WTC11 (cell line): ENCODE measurements at regions not wholly inside any gene's neighbourhood (a gene's known extent, or its start where the extent isn't known, plus 50 kb on each side); places are given as distances from the start of the nearest gene placed in this dataset.

Experiments
- CREM ChIP-seq: sonication (generic); formaldehyde crosslinking; IDR thresholded peaks from 2 replicates; pipeline ENCODE4 v1.8.1; 2022; ENCODE audit warnings: mild to moderate bottlenecking, missing genetic modification reagents, moderate library complexity
- ELF4 ChIP-seq: sonication (generic); formaldehyde crosslinking; IDR thresholded peaks from 2 replicates; pipeline ENCODE4 v1.8.1; 2022; ENCODE audit warnings: low read depth, mild to moderate bottlenecking, moderate library complexity, missing genetic modification reagents
- GABPB1 ChIP-seq: sonication (generic); formaldehyde crosslinking; IDR thresholded peaks from 2 replicates; pipeline ENCODE4 v1.8.1; 2023; ENCODE audit warnings: mild to moderate bottlenecking, missing genetic modification reagents
- NFE2L1 ChIP-seq: sonication (generic); formaldehyde crosslinking; IDR thresholded peaks from 2 replicates; pipeline ENCODE4 v1.8.1; 2023; ENCODE audit warnings: missing genetic modification reagents
- NR1H2 ChIP-seq: sonication (generic); formaldehyde crosslinking; IDR thresholded peaks from 2 replicates; pipeline ENCODE4 v1.9.0; 2021; ENCODE audit warnings: mild to moderate bottlenecking, moderate library complexity, missing genetic modification reagents
- PRRX2 ChIP-seq: fragments of 250-450 bp; sonication (Bioruptor Pico); IDR thresholded peaks from 2 replicates; pipeline ENCODE4 v1.8.0; 2021; ENCODE audit warnings: mild to moderate bottlenecking
- TF ChIP-seq, protein P1 (sequence below): fragments of 200-600 bp; IDR thresholded peaks from 2 replicates; pipeline ENCODE4 v1.8.0; 2022; ENCODE audit warnings: antibody characterized with exemption
- TF ChIP-seq, protein P2 (sequence below): sonication (generic); formaldehyde crosslinking; IDR thresholded peaks from 2 replicates; pipeline ENCODE4 v1.8.0; 2022; ENCODE audit warnings: mild to moderate bottlenecking, missing genetic modification reagents
- TF ChIP-seq, protein P3 (sequence below): fragments of 250-450 bp; sonication (Bioruptor Pico); IDR thresholded peaks from 2 replicates; pipeline ENCODE4 v1.9.0; 2021; ENCODE audit warnings: mild to moderate bottlenecking
- TF ChIP-seq, protein P4 (sequence below): sonication (generic); formaldehyde crosslinking; IDR thresholded peaks from 2 replicates; pipeline ENCODE4 v1.8.1; 2023; ENCODE audit warnings: mild to moderate bottlenecking, missing genetic modification reagents, borderline replicate concordance
- TF ChIP-seq, protein P5 (sequence below): sonication (generic); formaldehyde crosslinking; IDR thresholded peaks from 2 replicates; pipeline ENCODE4 v1.8.1; 2023; ENCODE audit warnings: mild to moderate bottlenecking, missing genetic modification reagents, moderate library complexity
- TF ChIP-seq, protein P6 (sequence below): sonication (generic); formaldehyde crosslinking; IDR thresholded peaks from 2 replicates; pipeline ENCODE4 v1.8.0; 2023; ENCODE audit warnings: missing genetic modification reagents, mild to moderate bottlenecking, borderline replicate concordance

DNA sequence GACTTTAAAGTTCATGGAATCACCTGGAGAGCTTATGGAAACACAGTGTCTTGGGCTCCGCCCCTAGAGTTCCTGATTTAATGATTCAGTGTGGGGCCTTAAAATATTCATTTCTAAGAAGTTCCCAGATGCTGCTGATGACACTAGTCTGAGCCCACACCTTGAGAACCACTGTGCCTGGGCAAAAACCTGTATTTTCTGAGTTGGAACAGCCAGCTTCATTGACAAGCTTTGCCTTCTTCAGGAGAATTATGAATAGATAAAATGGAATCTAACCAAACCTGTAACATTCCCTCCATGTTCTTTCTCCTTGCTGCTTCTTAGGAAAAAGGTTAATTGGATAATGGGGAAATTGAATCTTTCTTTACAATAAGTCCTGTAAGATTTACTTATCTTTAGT, 490.7 kb downstream of the DIPK2A start:
- TF ChIP-seq NR1H2 (CRISPR knock-in tag) (no peak), PRRX2 (CRISPR knock-in tag) (no peak), ELF4 (CRISPR knock-in tag) (no peak), NFE2L1 (CRISPR knock-in tag) (no peak), CREM (no peak), GABPB1 (CRISPR knock-in tag) (no peak)
- TF ChIP-seq, protein P1, sequence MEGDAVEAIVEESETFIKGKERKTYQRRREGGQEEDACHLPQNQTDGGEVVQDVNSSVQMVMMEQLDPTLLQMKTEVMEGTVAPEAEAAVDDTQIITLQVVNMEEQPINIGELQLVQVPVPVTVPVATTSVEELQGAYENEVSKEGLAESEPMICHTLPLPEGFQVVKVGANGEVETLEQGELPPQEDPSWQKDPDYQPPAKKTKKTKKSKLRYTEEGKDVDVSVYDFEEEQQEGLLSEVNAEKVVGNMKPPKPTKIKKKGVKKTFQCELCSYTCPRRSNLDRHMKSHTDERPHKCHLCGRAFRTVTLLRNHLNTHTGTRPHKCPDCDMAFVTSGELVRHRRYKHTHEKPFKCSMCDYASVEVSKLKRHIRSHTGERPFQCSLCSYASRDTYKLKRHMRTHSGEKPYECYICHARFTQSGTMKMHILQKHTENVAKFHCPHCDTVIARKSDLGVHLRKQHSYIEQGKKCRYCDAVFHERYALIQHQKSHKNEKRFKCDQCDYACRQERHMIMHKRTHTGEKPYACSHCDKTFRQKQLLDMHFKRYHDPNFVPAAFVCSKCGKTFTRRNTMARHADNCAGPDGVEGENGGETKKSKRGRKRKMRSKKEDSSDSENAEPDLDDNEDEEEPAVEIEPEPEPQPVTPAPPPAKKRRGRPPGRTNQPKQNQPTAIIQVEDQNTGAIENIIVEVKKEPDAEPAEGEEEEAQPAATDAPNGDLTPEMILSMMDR: no peak
- TF ChIP-seq, protein P2, sequence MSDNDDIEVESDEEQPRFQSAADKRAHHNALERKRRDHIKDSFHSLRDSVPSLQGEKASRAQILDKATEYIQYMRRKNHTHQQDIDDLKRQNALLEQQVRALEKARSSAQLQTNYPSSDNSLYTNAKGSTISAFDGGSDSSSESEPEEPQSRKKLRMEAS (CRISPR knock-in tag): no peak
- TF ChIP-seq, protein P3, sequence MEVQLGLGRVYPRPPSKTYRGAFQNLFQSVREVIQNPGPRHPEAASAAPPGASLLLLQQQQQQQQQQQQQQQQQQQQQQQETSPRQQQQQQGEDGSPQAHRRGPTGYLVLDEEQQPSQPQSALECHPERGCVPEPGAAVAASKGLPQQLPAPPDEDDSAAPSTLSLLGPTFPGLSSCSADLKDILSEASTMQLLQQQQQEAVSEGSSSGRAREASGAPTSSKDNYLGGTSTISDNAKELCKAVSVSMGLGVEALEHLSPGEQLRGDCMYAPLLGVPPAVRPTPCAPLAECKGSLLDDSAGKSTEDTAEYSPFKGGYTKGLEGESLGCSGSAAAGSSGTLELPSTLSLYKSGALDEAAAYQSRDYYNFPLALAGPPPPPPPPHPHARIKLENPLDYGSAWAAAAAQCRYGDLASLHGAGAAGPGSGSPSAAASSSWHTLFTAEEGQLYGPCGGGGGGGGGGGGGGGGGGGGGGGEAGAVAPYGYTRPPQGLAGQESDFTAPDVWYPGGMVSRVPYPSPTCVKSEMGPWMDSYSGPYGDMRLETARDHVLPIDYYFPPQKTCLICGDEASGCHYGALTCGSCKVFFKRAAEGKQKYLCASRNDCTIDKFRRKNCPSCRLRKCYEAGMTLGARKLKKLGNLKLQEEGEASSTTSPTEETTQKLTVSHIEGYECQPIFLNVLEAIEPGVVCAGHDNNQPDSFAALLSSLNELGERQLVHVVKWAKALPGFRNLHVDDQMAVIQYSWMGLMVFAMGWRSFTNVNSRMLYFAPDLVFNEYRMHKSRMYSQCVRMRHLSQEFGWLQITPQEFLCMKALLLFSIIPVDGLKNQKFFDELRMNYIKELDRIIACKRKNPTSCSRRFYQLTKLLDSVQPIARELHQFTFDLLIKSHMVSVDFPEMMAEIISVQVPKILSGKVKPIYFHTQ: no peak
- TF ChIP-seq, protein P4, sequence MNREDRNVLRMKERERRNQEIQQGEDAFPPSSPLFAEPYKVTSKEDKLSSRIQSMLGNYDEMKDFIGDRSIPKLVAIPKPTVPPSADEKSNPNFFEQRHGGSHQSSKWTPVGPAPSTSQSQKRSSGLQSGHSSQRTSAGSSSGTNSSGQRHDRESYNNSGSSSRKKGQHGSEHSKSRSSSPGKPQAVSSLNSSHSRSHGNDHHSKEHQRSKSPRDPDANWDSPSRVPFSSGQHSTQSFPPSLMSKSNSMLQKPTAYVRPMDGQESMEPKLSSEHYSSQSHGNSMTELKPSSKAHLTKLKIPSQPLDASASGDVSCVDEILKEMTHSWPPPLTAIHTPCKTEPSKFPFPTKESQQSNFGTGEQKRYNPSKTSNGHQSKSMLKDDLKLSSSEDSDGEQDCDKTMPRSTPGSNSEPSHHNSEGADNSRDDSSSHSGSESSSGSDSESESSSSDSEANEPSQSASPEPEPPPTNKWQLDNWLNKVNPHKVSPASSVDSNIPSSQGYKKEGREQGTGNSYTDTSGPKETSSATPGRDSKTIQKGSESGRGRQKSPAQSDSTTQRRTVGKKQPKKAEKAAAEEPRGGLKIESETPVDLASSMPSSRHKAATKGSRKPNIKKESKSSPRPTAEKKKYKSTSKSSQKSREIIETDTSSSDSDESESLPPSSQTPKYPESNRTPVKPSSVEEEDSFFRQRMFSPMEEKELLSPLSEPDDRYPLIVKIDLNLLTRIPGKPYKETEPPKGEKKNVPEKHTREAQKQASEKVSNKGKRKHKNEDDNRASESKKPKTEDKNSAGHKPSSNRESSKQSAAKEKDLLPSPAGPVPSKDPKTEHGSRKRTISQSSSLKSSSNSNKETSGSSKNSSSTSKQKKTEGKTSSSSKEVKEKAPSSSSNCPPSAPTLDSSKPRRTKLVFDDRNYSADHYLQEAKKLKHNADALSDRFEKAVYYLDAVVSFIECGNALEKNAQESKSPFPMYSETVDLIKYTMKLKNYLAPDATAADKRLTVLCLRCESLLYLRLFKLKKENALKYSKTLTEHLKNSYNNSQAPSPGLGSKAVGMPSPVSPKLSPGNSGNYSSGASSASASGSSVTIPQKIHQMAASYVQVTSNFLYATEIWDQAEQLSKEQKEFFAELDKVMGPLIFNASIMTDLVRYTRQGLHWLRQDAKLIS (CRISPR knock-in tag): no peak
- TF ChIP-seq, protein P5, sequence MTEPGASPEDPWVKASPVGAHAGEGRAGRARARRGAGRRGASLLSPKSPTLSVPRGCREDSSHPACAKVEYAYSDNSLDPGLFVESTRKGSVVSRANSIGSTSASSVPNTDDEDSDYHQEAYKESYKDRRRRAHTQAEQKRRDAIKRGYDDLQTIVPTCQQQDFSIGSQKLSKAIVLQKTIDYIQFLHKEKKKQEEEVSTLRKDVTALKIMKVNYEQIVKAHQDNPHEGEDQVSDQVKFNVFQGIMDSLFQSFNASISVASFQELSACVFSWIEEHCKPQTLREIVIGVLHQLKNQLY (CRISPR knock-in tag): no peak
- TF ChIP-seq, protein P6, sequence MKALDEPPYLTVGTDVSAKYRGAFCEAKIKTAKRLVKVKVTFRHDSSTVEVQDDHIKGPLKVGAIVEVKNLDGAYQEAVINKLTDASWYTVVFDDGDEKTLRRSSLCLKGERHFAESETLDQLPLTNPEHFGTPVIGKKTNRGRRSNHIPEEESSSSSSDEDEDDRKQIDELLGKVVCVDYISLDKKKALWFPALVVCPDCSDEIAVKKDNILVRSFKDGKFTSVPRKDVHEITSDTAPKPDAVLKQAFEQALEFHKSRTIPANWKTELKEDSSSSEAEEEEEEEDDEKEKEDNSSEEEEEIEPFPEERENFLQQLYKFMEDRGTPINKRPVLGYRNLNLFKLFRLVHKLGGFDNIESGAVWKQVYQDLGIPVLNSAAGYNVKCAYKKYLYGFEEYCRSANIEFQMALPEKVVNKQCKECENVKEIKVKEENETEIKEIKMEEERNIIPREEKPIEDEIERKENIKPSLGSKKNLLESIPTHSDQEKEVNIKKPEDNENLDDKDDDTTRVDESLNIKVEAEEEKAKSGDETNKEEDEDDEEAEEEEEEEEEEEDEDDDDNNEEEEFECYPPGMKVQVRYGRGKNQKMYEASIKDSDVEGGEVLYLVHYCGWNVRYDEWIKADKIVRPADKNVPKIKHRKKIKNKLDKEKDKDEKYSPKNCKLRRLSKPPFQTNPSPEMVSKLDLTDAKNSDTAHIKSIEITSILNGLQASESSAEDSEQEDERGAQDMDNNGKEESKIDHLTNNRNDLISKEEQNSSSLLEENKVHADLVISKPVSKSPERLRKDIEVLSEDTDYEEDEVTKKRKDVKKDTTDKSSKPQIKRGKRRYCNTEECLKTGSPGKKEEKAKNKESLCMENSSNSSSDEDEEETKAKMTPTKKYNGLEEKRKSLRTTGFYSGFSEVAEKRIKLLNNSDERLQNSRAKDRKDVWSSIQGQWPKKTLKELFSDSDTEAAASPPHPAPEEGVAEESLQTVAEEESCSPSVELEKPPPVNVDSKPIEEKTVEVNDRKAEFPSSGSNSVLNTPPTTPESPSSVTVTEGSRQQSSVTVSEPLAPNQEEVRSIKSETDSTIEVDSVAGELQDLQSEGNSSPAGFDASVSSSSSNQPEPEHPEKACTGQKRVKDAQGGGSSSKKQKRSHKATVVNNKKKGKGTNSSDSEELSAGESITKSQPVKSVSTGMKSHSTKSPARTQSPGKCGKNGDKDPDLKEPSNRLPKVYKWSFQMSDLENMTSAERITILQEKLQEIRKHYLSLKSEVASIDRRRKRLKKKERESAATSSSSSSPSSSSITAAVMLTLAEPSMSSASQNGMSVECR (CRISPR knock-in tag): no peak
